NCI-H146 treated with DMSO at 0.1 percent for 48 hours (cell line): ENCODE measurements at regions not wholly inside any gene's neighbourhood (a gene's known extent, or its start where the extent isn't known, plus 50 kb on each side); places are given as distances from the start of the nearest gene placed in this dataset.

Source experiments
- DNase-seq: peaks from one replicate; lab custom pipeline; 2025; ENCODE audit not compliant: unreplicated experiment; lab: John Stamatoyannopoulos, UW

- no peak for DNase-seq
These were observed 266.3 kb downstream of the XXYLT1 start for GRCh38 chr3:195004512-195005250.

GRCh38 chr3:195005251-195005620 is 265.7 kb downstream of the XXYLT1 start:
- DNase-seq: no peak

- no peak for DNase-seq
These were observed 265.0 kb downstream of the XXYLT1 start for GRCh38 chr3:195005759-195006510.

- no peak for DNase-seq
These were observed 263.8 kb downstream of the XXYLT1 start for GRCh38 chr3:195007151-195007550.

GRCh38 chr3:195007766-195008165 is 263.2 kb downstream of the XXYLT1 start:
- DNase-seq: no peak

- no peak for DNase-seq
These were observed 262.1 kb downstream of the XXYLT1 start for GRCh38 chr3:195008816-195009215.

GRCh38 chr3:195009616-195010015 is 261.3 kb downstream of the XXYLT1 start:
- no peak for DNase-seq

GRCh38 chr3:195010551-195011100 is 260.3 kb downstream of the XXYLT1 start:
- no peak for DNase-seq

- no peak for DNase-seq
These were observed 259.6 kb downstream of the XXYLT1 start for GRCh38 chr3:195011231-195011834.

GRCh38 chr3:195012100-195012499 is 258.9 kb downstream of the XXYLT1 start:
- DNase-seq: no peak

GRCh38 chr3:195012571-195012970 is 258.4 kb downstream of the XXYLT1 start:
- DNase-seq: no peak

- no peak for DNase-seq
These were observed 257.3 kb downstream of the XXYLT1 start for GRCh38 chr3:195013411-195014361.

GRCh38 chr3:195015021-195015420 is 255.9 kb downstream of the XXYLT1 start:
- DNase-seq: no peak

GRCh38 chr3:195017151-195017550 is 253.8 kb downstream of the XXYLT1 start:
- DNase-seq: no peak
